ENCODE measurements at regions not wholly inside any gene's neighbourhood (a gene's known extent, or its start where the extent isn't known, plus 50 kb on each side); places are given as distances from the start of the nearest gene placed in this dataset.

GRCh38 chr12:93290391-93290790, 87.3 kb upstream of the NUDT4 start:
- H3K27ac Mint-ChIP-seq, result no peak overlapping the region
- intact Hi-C loops (cut with micrococcal nuclease), result no loop called here
- no peaks in the 10 kb centered on the region for H3K36me3 Mint-ChIP-seq (ENCODE audit: low read depth)

GRCh38 chr12:93292213-93292612, 85.5 kb upstream of the NUDT4 start:
- DNase-seq, result no peak
- Mint-ChIP-seq H3K4me3 (no peak overlapping the region), H3K9me3 (no peaks in the 10 kb centered on the region), H3K4me1 (peaks cover 4% of the 10 kb centered on the region), H3K27ac (no peak overlapping the region), H3K27me3 (no peaks in the 10 kb centered on the region), H3K36me3 (ENCODE audit: low read depth) (no peaks in the 10 kb centered on the region)
- intact Hi-C loops (cut with micrococcal nuclease), result no loop called here

More at GRCh38 chr12:93290391-93290790, 87.3 kb upstream of the NUDT4 start:
- DNase-seq, result no peak
- H3K27me3 Mint-ChIP-seq, result no peaks in the 10 kb centered on the region
- no peak overlapping the region for H3K4me3 Mint-ChIP-seq
- H3K4me1 Mint-ChIP-seq, result no peaks in the 10 kb centered on the region
- no peaks in the 10 kb centered on the region for H3K9me3 Mint-ChIP-seq

DNA sequence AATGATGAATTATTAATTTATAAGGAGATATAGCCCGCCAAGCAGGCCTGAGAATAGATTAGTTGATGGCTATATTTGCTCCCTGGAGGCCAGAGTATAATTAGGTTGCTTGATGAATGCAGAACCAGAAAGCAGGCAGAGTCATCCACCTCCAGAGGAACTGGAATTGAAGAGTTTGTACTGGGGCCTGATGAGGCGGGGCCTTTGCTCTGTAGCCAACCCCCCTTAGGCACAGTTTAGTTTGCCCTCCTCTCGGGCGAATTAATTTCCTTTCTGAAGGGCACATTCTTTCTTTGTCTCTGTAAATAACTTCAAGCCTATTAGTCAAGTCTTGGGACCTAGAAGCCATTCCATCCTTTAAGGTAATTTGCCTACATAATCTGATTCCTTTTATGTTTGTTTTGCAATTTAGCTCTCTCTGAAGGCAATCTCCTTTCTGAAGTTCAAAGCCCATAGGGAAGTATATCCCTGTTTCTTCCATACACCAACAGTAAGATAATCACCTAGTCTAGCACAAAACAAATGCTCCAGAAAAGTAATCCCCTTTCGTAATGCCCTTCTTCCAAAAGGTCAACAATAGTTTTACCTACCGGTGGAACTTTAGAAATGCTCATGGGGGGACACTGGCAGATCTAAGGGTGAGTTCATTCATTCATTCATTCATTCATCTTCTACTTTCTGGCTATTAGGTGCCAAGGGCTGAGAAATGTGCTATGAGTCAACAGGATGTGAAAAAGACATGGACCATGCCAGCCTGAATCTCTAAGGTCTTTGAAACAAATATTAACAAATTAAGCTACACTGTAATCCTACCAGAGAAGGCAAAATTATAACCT, 84.8 kb upstream of the NUDT4 start:
- H3K9me3 Mint-ChIP-seq, result no peaks in the 10 kb centered on the region
- H3K4me3 Mint-ChIP-seq, result no peak overlapping the region
- H3K36me3 Mint-ChIP-seq (ENCODE audit: low read depth), result no peaks in the 10 kb centered on the region
- DNase-seq, result no peak
- intact Hi-C loops (cut with micrococcal nuclease), result no loop called here
- H3K27ac Mint-ChIP-seq, result no peak overlapping the region
- H3K27me3 Mint-ChIP-seq, result no peaks in the 10 kb centered on the region
- H3K4me1 Mint-ChIP-seq, result peaks cover 4% of the 10 kb centered on the region

GRCh38 chr12:93297032-93297431, 80.7 kb upstream of the NUDT4 start:
- Mint-ChIP-seq H3K36me3 (ENCODE audit: low read depth) (no peaks in the 10 kb centered on the region), H3K9me3 (no peaks in the 10 kb centered on the region), H3K27ac (no peak overlapping the region)

DNA sequence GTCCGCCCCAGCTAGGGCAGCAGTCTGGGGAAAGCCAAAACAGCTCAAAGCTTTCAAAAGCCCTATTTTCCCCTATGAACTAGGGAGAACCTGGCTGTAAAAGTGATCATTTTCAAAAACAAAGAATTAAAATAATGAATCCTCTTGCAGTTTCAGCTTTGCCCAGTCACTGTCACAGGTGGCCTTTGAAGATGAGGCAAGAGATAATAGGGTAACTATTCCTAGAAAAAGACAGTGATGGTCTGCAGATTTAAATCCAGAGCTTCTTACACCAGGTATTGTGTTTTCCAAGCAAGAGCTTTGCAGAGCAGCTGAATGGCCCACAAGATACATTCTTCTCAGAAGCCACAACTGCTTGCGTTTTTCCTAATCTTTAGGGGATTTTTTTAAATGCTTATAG, 80.2 kb upstream of the NUDT4 start:
- H3K36me3 Mint-ChIP-seq (ENCODE audit: low read depth), result no peaks in the 10 kb centered on the region
- H3K4me1 Mint-ChIP-seq, result peaks cover 4% of the 10 kb centered on the region
- H3K27ac Mint-ChIP-seq, result no peak overlapping the region
- intact Hi-C loops (cut with micrococcal nuclease), result no loop called here
- no peak for DNase-seq
- H3K9me3 Mint-ChIP-seq, result no peaks in the 10 kb centered on the region
- no peak overlapping the region for H3K4me3 Mint-ChIP-seq
- H3K27me3 Mint-ChIP-seq, result no peaks in the 10 kb centered on the region

More at GRCh38 chr12:93297032-93297431, 80.7 kb upstream of the NUDT4 start:
- no peak for DNase-seq
- intact Hi-C loops (cut with micrococcal nuclease), result no loop called here
- Mint-ChIP-seq H3K4me3 (no peak overlapping the region), H3K4me1 (peaks cover 4% of the 10 kb centered on the region), H3K27me3 (no peaks in the 10 kb centered on the region)

- no peak for DNase-seq
- Mint-ChIP-seq H3K4me1 (peaks cover 4% of the 10 kb centered on the region), H3K4me3 (no peak overlapping the region), H3K9me3 (no peaks in the 10 kb centered on the region), H3K27ac (no peak overlapping the region), H3K36me3 (ENCODE audit: low read depth) (no peaks in the 10 kb centered on the region), H3K27me3 (no peaks in the 10 kb centered on the region)
- intact Hi-C loops (cut with micrococcal nuclease), result no loop called here
Measured at GRCh38 chr12:93299262-93299846, 78.4 kb upstream of the NUDT4 start.

DNA sequence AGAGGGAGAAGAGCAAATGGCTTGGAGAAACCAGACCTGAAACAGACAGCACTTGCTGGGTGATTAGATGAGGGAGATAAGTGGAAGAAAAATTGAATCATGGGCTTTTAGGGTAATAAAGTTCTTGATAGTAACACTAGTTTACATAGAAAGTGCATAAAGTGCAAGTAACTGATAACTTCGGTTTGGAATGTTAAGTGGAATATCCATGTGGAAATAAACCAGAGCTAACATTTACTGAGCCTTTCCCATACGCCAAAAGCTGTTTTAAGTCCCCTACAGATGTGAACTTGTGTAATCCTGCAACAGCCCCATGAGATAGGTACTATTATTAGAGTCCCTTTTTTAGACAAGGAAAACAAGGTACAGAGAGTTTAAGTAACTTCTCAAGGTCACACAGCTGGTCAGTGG, 77.1 kb upstream of the NUDT4 start:
- Mint-ChIP-seq H3K4me3 (no peak overlapping the region), H3K4me1 (peaks cover 4% of the 10 kb centered on the region), H3K9me3 (no peaks in the 10 kb centered on the region), H3K27ac (no peak overlapping the region), H3K36me3 (ENCODE audit: low read depth) (no peaks in the 10 kb centered on the region), H3K27me3 (no peaks in the 10 kb centered on the region)
- intact Hi-C loops (cut with micrococcal nuclease), result no loop called here
- no peak for DNase-seq

GRCh38 chr12:93302331-93303229, 75.1 kb upstream of the NUDT4 start:
- intact Hi-C loops (cut with micrococcal nuclease), result no loop called here
- Mint-ChIP-seq H3K27me3 (peaks cover 2% of the 10 kb centered on the region), H3K36me3 (ENCODE audit: low read depth) (no peaks in the 10 kb centered on the region), H3K4me1 (no peaks in the 10 kb centered on the region), H3K4me3 (no peak overlapping the region), H3K27ac (no peak overlapping the region), H3K9me3 (peaks cover 4% of the 10 kb centered on the region)
- DNase-seq, result no peak

- H3K4me1 Mint-ChIP-seq, result no peaks in the 10 kb centered on the region
Measured at GRCh38 chr12:93306636-93307035, 71.1 kb upstream of the NUDT4 start.

GRCh38 chr12:93308281-93308680, 69.4 kb upstream of the NUDT4 start:
- intact Hi-C loops (cut with micrococcal nuclease), result no loop called here
- H3K27ac Mint-ChIP-seq, result no peak overlapping the region
- no peak overlapping the region for H3K4me3 Mint-ChIP-seq

More at GRCh38 chr12:93306636-93307035, 71.1 kb upstream of the NUDT4 start:
- Mint-ChIP-seq H3K36me3 (ENCODE audit: low read depth) (no peaks in the 10 kb centered on the region), H3K27me3 (peaks cover 2% of the 10 kb centered on the region), H3K9me3 (peaks cover 4% of the 10 kb centered on the region), H3K4me3 (no peak overlapping the region), H3K27ac (no peak overlapping the region)
- DNase-seq, result no peak
- intact Hi-C loops (cut with micrococcal nuclease), result no loop called here

DNA sequence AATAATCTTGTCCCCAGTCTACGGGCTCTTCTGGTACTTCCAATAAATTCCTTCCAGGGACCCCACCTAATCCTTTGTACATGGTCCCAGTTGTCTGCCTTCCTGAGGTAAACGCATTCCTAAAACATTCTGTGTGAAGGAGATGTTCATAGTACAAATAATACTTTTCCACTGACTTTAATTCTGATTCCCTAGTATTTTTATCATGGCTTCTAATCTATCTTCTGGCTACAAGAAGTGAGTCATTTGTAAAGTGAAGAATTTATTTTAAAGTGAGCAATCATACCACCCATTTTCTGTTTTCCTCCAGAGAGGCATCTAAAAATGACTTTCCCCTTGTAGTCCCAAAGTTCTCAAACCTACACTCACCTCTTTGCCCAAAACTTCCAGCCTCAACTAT, 65.9 kb upstream of the NUDT4 start:
- Mint-ChIP-seq H3K27me3 (no peaks in the 10 kb centered on the region), H3K27ac (no peak overlapping the region)

More at GRCh38 chr12:93308281-93308680, 69.4 kb upstream of the NUDT4 start:
- no peak for DNase-seq
- peaks cover 2% of the 10 kb centered on the region for H3K27me3 Mint-ChIP-seq
- H3K9me3 Mint-ChIP-seq, result peaks cover 4% of the 10 kb centered on the region
- H3K36me3 Mint-ChIP-seq (ENCODE audit: low read depth), result no peaks in the 10 kb centered on the region
- H3K4me1 Mint-ChIP-seq, result no peaks in the 10 kb centered on the region

GRCh38 chr12:93314177-93314497, 63.6 kb upstream of the NUDT4 start:
- H3K27me3 Mint-ChIP-seq, result no peaks in the 10 kb centered on the region
- no peaks in the 10 kb centered on the region for H3K36me3 Mint-ChIP-seq (ENCODE audit: low read depth)
- no peak overlapping the region for H3K4me3 Mint-ChIP-seq
- H3K4me1 Mint-ChIP-seq, result peaks cover 3% of the 10 kb centered on the region
- no peaks in the 10 kb centered on the region for H3K9me3 Mint-ChIP-seq
- intact Hi-C loops (cut with micrococcal nuclease), result no loop called here
- H3K27ac Mint-ChIP-seq, result no peak overlapping the region
- no peak for DNase-seq

More for the DNA sequence above, 65.9 kb upstream of the NUDT4 start:
- Mint-ChIP-seq H3K9me3 (no peaks in the 10 kb centered on the region), H3K36me3 (ENCODE audit: low read depth) (no peaks in the 10 kb centered on the region), H3K4me3 (no peak overlapping the region), H3K4me1 (no peaks in the 10 kb centered on the region)
- no peak for DNase-seq
- intact Hi-C loops (cut with micrococcal nuclease), result no loop called here

GRCh38 chr12:93315385-93315906, 62.3 kb upstream of the NUDT4 start:
- H3K36me3 Mint-ChIP-seq (ENCODE audit: low read depth), result no peaks in the 10 kb centered on the region
- no peak overlapping the region for H3K4me3 Mint-ChIP-seq
- intact Hi-C loops (cut with micrococcal nuclease), result no loop called here
- DNase-seq, result no peak
- H3K27me3 Mint-ChIP-seq, result no peaks in the 10 kb centered on the region
- no peak overlapping the region for H3K27ac Mint-ChIP-seq
- peaks cover 3% of the 10 kb centered on the region for H3K4me1 Mint-ChIP-seq
- no peaks in the 10 kb centered on the region for H3K9me3 Mint-ChIP-seq

All from activated CD4-positive, alpha-beta T cell treated with anti-CD3 and anti-CD28 coated beads, Interleukin-2, amount 10 ng/mL, durations not matched to agents 24 days and 14 days (primary cell).